Endometrial microvascular endothelial cells (primary cell): ENCODE measurements at regions not wholly inside any gene's neighbourhood (a gene's known extent, or its start where the extent isn't known, plus 50 kb on each side); places are given as distances from the start of the nearest gene placed in this dataset.

ENCODE experiments used
- in situ Hi-C: cut with HindIII; loops from 2 replicates; pipeline ENCODE4 v1.10.0; 2017; ENCODE audit warnings: low sequenced_read_pairs, low pct_unique_long_range_greater_than_20kb; ENCODE audit errors: inconsistent ontology term

- in situ Hi-C loops, result no loop called here
Measured at GRCh38 chr15:97009031-97009431, 678.5 kb downstream of the NR2F2 start.

GRCh38 chr15:97012986-97013385, 682.5 kb downstream of the NR2F2 start:
- in situ Hi-C loops, result no loop called here

- in situ Hi-C loops, result no loop called here
Measured at GRCh38 chr15:97013491-97013890, 683.0 kb downstream of the NR2F2 start.

GRCh38 chr15:97014001-97014400, 683.5 kb downstream of the NR2F2 start:
- in situ Hi-C loops, result no loop called here

- in situ Hi-C loops, result no loop called here
Measured at GRCh38 chr15:97023488-97023844, 693.0 kb downstream of the NR2F2 start.

GRCh38 chr15:97026781-97027180, 696.3 kb downstream of the NR2F2 start:
- in situ Hi-C loops, result no loop called here

GRCh38 chr15:97027772-97028171, 697.3 kb downstream of the NR2F2 start:
- in situ Hi-C loops, result no loop called here

- in situ Hi-C loops, result no loop called here
Measured at GRCh38 chr15:97030251-97030650, 699.8 kb downstream of the NR2F2 start.

- in situ Hi-C loops, result no loop called here
Measured at GRCh38 chr15:97036301-97036700, 705.8 kb downstream of the NR2F2 start.

- in situ Hi-C loops, result no loop called here
Measured at GRCh38 chr15:97037080-97037479, 706.6 kb downstream of the NR2F2 start.

- in situ Hi-C loops, result no loop called here
Measured at GRCh38 chr15:97045666-97046421, 715.3 kb downstream of the NR2F2 start.

- in situ Hi-C loops, result no loop called here
Measured at GRCh38 chr15:97052513-97052912, 722.0 kb downstream of the NR2F2 start.

- in situ Hi-C loops, result no loop called here
Measured at GRCh38 chr15:97053635-97054034, 723.1 kb downstream of the NR2F2 start.

- in situ Hi-C loops, result no loop called here
Measured at GRCh38 chr15:97057503-97057902, 727.0 kb downstream of the NR2F2 start.

- in situ Hi-C loops, result no loop called here
Measured at GRCh38 chr15:97059281-97059680, 728.8 kb downstream of the NR2F2 start.

GRCh38 chr15:97061392-97061791, 730.9 kb downstream of the NR2F2 start:
- in situ Hi-C loops, result no loop called here

GRCh38 chr15:97071668-97072067, 741.2 kb downstream of the NR2F2 start:
- in situ Hi-C loops, result no loop called here

GRCh38 chr15:97072545-97072944, 742.0 kb downstream of the NR2F2 start:
- in situ Hi-C loops, result no loop called here

GRCh38 chr15:97076011-97076410, 745.5 kb downstream of the NR2F2 start:
- in situ Hi-C loops, result no loop called here

- in situ Hi-C loops, result no loop called here
Measured at GRCh38 chr15:97077975-97078374, 747.5 kb downstream of the NR2F2 start.

- in situ Hi-C loops, result no loop called here
Measured at GRCh38 chr15:97078591-97078990, 748.1 kb downstream of the NR2F2 start.
